NCI-H2029 treated with DMSO at 0.1 percent for 48 hours (cell line): ENCODE measurements at regions not wholly inside any gene's neighbourhood (a gene's known extent, or its start where the extent isn't known, plus 50 kb on each side); places are given as distances from the start of the nearest gene placed in this dataset.

Experiments used
- DNase-seq: peaks from one replicate; lab custom pipeline; 2025; lab: John Stamatoyannopoulos, UW

DNA sequence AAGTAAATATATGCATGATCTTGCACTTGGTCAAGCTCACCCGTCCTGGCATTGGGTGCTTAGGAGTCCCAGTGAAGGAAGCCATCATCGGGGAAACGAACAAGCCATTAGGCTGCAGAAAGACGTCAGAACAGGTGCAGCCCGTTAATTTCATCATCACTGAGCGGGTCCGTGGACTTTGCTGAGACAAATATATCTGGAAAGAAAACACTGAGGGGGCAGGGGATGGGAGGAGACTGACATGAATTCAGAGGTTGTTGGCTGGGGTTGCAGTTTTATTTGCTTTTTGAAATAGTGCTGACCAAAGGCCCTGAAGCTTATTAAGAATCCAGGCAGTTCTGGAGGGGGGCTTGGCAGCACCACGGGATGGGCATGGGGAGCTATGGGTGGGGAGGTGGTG, 207.2 kb downstream of the ENGASE start:
- no peak for DNase-seq

DNA sequence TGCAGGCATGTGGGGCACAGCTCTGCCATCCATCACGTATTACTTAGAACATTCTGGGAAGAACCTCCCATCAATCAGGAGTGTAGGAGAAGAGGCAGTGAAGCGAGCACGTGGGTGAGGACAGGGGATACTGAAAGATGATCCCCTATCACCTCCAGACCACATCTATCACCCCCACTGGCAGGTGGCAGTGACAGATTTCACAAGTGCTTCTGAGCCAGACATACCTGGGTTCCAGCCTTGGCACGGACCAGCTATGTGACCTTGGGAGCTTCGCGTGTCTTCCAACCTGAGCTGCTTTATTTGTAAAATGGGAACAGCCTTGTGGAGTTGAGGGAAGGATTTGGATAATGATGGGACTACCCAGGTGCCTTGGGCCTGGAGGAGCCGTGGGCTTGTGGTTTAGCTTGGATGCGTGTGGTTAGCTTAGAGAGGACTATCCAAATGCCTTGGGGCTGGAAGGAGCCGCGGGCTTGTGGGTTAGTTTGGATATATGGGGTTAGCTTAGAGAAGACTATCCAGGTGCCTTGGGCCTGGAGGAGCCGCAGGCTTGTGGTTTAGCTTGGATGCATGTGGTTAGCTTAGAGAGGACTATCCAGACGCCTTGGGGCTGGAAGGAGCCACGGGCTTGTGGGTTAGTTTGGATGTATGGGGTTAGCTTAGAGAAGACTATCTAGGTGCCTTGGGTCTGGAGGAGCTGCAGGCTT, 206.4 kb downstream of the ENGASE start:
- no peak for DNase-seq

DNA sequence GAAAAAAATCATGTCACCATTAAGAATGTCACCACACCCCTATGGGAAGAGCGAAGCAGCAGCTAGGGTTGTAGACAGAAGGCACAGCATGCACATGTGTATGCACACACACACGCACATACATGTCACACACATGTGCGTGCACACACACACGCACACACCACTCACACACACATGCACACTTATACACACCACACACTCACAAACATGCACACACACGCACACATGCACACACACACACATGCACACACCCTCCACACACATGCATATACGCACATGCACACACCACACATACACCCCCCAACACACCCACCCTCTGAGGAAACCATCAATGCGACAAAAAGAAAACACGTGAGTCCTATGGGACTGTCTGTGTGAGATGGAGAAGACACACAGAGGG, 205.4 kb downstream of the ENGASE start:
- DNase-seq: no peak

DNA sequence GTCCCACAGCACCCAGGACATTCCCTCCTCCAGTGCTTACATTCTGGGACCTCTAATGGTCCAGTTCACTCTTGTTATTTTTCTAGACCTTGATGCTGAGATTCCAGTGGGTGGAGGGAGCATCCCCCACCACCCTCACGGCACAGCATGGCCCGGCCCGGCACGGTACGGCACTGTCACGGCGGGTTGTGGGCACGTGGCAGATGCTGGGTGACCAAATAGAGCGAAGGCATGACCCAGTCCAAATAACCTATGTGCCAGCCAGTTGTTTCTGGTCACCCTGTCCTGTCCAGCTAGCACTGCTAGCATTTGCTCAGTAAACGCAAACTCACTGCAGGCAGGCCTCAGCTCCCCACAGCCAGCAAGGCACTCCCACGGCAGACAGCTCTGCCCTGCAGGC, 204.7 kb downstream of the ENGASE start:
- no peak for DNase-seq

DNA sequence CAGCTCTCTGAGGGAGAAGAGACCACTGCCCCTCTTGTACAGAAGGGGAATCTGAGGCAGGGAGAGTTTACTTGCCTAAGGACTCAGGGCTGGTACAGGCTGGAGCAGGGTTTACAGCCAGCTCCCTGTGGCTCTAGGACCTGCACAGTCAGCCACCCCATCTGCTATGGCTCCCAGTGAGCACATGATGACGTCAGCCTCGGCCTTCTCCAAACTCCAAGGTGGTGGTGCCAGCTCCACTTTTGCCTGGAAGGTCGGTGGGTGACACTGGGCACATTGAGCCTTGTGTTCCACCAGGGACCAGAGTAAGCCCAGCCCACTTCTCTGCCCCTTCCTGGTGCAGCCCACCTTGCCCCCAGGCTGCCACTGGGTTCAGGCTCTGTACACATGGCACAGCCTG, 202.2 kb downstream of the ENGASE start:
- no peak for DNase-seq

DNA sequence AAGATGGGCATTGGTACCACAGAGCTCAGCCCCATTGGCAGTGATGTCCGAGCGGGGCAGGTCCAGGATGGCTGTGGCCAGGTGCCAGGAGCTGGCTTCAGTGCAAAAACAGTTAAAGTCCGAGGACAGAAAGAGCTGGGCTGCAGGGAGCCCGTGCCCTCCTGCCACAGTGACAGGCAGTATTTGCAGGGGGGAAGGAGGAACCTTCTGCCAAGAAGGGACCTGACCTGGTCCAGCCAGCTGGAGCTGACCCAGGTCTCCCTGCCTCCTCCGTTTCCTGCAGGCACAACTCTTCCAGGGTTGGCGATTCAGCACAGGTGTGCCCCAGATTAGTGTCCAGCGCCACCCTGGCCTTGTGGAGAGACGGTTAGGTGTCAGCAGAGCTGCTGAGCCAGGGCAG, 199.0 kb downstream of the ENGASE start:
- no peak for DNase-seq

DNA sequence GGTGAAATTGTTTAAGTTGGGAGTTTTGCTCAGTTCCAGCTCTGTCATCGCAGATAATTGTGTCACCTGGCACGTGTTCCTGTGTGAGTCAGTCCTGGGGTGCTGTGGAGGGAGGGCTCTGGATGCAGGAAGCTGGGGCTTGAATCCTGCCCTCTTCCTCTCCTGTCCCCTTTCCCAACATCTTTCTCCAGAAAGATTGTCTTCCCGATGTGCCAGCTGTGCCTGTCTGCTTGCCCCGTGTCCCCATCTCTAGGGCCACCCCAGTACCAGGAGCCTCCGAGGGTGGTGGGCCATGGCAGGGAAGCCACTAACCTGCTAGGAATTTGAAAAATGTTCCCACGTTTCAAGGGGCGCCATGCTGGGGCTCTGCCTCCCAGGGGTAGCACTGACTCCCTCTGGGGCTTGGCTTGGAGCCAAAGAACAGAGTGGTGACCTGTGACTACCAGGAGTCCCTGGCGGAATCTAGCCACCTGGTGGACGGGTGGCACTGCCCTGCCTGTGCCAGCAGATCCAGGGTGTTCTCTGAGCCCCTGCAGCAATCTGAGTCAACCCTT, 198.1 kb downstream of the ENGASE start:
- no peak for DNase-seq

DNA sequence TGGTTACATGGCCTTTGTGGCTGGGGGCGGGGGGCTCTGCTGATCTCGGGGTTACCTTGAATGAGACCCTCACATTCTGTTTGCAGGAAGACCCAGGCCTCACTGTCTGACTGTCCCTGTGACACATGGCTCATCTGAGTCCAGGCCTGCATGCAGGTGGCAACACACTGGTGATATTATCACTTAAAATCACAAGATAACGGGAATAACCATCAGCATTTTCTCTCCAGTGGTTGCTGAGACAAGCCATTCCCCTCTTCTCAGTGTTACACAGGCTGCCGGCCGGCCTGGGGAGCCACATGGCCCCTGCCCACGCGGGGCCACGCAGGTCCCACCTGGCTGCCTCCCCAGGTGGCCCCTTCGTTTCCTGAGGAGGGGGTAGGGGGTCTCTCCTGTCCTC, 197.6 kb downstream of the ENGASE start:
- no peak for DNase-seq

DNA sequence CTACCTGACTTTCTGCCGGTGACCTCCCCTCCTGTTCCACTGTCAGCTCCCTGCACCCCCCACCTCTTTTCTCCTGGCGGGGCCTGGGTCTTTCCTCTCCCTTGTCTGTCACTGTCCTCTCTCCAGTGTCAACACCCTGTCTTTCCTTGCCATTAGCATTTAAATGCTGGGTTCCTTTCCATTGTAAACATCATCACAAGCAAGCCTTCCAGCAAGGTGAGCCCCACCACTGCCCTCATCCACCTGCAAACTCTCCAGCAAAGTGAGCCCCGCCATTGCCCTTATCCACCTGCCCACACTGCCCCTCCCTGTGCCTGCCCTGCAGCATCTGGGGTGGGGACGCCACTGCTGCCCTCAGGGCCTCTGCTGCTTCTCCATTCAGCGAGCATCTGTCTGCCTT, 195.0 kb downstream of the ENGASE start:
- DNase-seq: no peak

DNA sequence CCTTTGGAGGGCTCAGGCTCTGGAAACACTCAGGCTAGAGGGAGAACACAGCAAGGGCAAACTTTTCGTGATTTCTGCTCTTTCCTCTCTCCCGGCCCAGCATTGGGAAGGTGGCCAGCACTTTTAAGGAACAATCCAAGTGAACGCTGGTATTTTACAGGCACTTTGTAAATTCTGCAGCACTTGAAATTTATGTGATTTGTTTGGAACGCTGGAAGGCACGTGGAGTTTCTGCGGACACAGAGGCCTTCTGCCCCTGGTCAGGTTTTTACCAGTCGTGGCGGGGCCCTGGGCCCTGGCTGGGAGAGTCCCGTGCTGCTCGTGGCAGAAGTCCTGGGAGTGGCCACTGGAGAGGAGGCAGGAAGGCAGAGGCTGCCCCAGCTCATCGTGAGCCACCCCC, 188.6 kb downstream of the ENGASE start:
- no peak for DNase-seq

DNA sequence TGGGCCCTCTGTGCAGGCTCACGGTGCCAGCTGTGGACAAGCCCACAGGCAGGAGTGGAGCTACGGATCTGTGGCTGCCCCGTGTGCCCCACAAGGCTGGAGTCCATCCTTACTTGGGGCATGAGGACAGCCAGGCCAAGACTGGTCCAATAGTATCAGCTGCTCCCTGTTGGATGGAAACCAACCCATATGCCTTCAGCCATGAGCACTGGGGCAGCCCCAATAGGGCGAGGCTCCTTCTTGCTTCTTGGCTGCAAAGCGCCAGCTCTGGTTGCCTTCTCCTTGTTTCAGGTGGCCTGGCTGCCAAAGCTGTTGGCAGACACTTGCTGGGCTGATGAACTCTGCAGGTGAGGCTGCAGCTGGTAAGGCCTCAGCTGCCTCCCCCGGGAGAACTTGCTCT, 188.0 kb downstream of the ENGASE start:
- DNase-seq: no peak

DNA sequence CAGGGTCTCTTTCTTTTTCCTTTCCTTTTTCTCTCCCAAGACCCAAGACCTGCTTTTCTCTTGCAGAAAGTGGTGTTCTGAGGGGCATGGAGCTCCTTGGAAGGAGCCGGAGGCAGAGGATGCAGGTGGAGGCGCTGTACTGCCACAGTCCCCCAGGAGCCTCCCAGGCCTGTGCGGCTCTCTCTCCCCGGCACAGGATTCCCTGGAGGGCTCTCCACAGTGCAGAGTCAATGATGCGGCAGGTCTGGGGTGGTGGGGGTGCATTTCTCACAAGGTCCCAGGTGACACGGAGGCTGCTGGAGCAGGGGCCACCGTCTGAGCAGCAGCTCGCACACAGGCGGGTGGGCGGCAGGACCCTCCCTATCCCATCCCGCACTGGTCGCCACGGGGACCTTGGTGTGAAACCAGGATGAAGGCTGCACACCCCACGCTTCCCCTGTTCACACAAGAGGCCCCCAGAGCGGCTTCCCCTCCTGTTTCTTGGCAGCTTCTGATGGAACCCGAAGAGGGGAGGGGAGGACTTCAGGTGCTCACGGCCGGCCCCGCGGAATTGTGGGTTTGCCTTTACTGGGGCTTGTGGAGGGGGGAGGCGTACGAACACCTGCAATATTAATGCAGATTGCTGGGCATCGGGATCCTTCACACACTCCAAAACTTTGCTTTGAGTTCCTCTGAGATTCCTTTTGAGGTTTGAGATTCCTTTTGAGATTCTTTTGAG, 186.9 kb downstream of the ENGASE start:
- no peak for DNase-seq

DNA sequence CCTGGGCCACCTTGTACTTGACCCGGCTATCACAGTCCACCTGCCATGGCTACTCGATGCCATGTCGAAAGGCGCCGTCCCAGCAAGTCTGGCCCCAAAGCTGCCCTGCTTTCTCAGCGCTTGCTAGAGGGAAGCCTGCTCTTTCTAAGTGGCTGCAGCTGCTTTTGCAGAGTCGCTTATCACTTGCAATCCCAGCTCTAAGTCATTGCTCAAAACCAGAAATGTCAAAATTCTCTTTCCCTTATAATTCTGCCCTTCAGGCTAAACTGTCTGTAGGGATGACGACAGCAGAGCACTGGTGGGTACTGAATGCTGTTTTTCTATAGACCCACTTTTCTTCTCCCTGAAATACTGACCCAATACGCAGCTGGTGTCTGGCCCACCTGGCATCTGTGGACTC, 184.2 kb downstream of the ENGASE start:
- DNase-seq: no peak

DNA sequence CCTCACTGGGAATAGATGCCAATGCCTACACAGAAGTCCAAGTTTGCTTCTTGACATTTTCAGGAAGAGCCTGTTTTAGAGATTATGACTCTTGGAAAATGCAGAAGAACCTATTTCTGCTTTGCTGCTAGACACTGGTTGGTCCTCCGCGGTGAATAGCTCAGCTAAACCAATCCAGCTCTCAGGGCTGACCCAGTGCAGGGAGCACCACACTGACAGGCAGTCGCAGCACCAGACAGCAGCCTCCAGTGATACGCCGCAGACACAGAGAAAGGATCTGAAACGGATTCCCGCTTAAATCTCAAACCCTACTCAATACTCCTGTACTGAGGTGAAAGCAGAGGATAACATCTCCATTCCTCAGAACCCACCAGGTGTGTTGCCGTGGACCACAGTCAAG, 183.4 kb downstream of the ENGASE start:
- DNase-seq: no peak

DNA sequence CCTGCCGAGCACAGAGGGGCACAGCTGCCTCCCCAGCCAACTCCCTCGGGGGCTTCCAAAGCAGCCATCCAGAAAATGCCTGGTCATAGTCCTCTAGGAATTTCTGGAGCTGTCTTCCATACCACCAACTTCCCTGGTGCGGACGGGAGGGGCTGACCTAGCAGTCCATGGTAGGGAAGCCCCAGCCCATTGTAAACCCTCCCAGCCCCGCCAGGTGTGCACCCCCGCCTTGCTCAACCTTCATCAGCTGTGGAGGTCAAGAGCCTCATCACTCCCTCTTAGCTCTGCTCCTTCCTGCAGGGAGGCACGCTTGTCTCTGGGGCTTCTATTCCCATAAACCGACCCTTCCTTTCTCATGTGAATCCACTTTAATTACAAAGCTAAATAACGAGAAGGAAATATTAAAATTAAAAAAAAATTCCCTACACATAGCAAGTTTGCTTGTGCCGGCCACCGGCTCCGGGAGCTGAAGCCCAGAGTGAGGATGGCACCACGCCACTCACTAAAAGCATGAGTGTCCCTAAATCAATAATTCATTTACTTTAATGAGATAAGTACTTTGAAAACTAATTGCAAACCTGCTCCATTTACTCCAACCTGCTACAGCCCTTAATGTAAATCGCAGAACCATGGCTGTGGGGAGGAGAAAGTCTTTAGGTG, 181.4 kb downstream of the ENGASE start:
- no peak for DNase-seq

DNA sequence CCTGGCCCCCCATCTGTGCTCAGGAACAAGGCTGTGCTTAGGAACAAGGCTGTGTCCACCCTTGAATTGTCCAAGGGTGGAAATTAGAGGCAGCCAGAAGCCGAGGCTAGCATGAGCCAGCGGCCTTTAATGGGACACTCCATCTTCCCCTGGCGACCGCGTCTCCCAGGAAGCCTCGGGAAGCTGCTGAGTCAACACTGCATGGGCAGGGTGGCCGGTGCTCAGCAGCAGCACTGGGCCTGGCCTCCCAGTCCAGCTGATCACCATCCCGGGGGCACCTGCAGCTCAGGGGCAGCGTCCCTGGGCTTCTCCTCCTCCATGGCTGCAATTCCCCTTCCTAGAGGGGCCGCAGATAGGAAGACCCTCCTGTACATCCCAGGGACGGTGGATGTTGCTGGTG, 180.8 kb downstream of the ENGASE start:
- DNase-seq: no peak

DNA sequence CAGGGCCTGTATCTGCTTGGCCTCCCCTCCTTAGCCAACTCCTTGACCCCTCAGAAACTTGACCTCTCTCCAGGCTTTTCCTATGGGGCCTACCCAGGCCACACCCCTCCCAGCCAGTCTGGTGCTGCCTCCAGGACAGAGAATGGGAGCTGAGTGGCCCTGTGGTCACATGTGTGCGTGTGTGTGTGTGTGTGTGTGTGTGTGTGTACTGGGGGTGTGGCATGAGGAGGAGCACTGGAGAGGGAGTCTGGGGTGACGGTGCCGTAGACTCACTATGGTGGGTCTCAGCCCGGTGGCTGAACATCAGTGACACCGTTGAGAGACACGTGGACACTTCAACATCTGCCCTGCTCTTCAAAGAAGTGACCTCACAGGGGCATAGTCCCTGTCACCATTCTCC, 180.4 kb downstream of the ENGASE start:
- no peak for DNase-seq

DNA sequence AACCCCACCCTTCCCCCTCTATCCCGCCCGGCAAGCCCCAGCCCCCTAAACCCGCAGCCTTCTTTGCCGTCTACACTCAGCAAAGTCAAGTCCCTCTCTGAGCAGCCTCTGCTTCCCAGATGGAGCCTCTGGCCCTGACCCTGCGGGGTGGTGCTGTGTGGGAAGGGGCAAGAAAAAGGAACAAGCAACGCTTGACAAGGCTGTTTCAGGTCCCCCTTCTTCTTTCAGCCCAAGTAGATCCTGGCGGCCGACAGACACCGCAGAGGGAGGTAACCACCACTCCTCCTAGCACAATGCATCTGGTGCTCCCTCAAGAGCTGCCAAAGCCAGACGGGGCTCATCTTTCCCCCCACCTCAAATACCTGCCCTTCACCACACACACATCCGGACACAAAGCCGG, 178.3 kb downstream of the ENGASE start:
- DNase-seq: no peak

DNA sequence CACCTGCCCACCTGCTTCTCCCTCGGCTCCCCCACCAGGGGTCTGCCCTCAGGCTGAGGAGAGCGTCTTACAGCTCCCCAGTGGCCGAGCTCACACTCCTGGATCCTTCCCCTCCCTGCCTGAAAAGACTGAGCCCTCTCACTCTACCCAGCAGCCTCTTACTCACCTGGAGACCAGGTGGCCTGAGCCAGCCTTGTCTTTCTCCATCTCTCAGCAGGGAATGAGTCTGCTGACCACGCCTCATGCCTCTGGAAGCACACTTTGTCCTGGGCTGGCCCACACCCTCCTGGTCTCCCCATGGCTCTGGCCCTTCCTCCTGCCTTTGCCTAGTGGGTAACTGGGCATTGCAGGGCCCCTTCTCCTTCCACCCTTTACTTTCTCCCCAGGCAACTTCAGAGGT, 177.2 kb downstream of the ENGASE start:
- DNase-seq: no peak

DNA sequence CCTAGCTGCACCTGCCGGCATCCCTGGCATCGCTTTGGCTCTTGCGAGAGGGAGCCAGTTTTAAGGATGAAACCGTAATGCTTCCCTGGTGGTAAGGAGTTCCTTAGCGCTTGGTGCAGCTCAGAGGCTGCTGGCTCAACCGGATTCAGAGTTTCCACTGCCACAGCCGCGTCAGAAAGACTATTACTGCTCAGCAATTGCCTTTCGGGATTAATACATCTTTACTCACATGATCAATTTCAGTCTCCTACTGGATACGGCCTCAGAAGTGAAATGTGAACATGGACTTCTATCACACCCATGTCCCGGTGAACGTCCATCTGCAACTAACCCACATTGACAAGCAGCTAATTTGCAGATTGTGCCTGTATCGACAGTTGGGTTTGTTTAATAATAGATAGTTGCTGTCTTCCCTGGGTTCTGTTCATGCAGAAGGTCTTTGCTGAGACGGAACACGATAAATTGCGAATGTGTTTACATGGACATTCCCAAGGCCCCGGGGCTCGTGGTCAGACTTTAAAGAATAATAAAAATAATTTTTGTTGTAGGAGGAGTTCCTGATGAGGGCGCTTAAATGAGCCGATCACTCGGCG, 175.4 kb downstream of the ENGASE start:
- DNase-seq: no peak

DNA sequence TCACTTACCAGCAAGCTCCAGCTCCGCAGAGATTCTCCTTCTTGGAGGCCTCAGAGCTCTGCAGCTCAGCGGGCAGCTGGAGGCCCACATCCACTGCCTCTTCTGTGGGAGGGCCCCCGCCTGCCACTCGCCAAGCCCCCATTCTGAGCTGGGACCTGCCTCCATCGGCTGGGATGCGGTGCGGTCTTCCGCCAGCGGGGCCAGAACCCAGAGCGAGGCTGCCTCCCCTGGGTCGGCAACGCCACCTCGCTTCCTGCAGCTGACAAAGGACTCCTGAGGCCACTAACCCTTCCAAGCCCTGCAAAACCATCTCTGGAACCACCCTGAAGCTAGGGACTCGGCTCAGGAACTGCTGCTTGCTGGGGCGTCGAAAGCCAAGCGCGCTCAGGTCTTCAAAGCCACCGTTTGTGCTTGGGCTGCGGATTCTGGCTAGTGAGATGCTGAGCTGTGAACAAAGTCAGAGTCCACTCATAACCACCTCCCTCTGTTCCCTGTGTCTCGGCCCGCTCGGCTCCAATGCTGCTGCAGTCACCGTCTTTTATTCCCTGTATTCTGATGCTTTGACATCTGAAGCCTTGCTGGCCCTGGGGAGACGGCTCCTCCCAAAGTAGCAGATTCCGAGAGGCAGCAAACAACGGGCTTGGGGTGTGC, 174.3 kb downstream of the ENGASE start:
- DNase-seq: no peak
